HCT116 (cell line): ENCODE measurements at regions not wholly inside any gene's neighbourhood (a gene's known extent, or its start where the extent isn't known, plus 50 kb on each side); places are given as distances from the start of the nearest gene placed in this dataset.

Experiments
- ATAC-seq: fragments of 200-7000 bp; cut with Tn5 transposase; 2 replicates; pipeline ENCODE4 v1.9.1; 2020; ENCODE audit warnings: mild to moderate bottlenecking, moderate library complexity
- BruUV-seq: library from RNA; stranded (reverse); fragments of 400-500 nt; replicated peaks from 2 replicates; lab custom pipeline; 2021; lab: Mats Ljungman, UMichigan
- CTCF ChIA-PET: fragments of 300-600 bp; sonication (Branson Sonifier 250); formaldehyde crosslinking; loops from one replicate; lab custom pipeline; 2021; ENCODE audit warnings: antibody characterized with exemption; lab: Charles Lee
- POLR2A ChIA-PET: fragments of 300-600, 350-600 bp; sonication (Branson Sonifier 250); formaldehyde crosslinking; loops from one replicate; lab custom pipeline; 2021; ENCODE audit warnings: antibody characterized with exemption; lab: Charles Lee
- RAD21 ChIA-PET, 2 experiments: fragments of 300-600 bp; sonication (Branson Sonifier 250); formaldehyde crosslinking; loops; one replicate each; lab custom pipeline; 2023; ENCODE audit warnings: low total read pairs in 2 of 2; ENCODE audit not compliant: uncharacterized antibody in 2 of 2, unreplicated experiment in 2 of 2, low non-redundant PET in 1 of 2; lab: Charles Lee
- DNase-seq: peaks from one replicate; pipeline ENCODE4 v3.0.0-alpha.2; 2010; ENCODE audit warnings: low read depth, low spot score
- H2AFZ ChIP-seq: fragments of 200-600 bp; shearing (Covaris generic), sonication (generic); 2 replicates; pipeline ENCODE4 v1.6.1; 2017; ENCODE audit warnings: low read depth, mixed run types, mixed read lengths, antibody characterized with exemption, low read length; ENCODE audit not compliant: poor library complexity, severe bottlenecking
- H3K27ac ChIP-seq: 2 replicates; pipeline ENCODE4 v1.5.1; 2012; ENCODE audit warnings: low read depth, low read length
- H3K27me3 ChIP-seq: fragments of 200-600 bp; sonication (generic); 2 replicates; pipeline ENCODE4 v1.6.1; 2016; ENCODE audit warnings: mixed run types, low read length, mixed read lengths; ENCODE audit not compliant: insufficient read depth
- H3K36me3 ChIP-seq, 2 experiments: fragments of 200-500 bp in 1 of 2; fragments of 200-600 bp in 1 of 2; sonication (Bioruptor generic) in 1 of 2; sonication (generic) in 1 of 2; 2 replicates each; pipeline versions ENCODE4 v1.5.1 to v1.6.1; 2014 to 2016; ENCODE audit warnings: low read length in 2 of 2, inconsistent platforms in 1 of 2, mixed read lengths in 1 of 2, mixed run types in 1 of 2; ENCODE audit not compliant: insufficient read depth in 2 of 2, control insufficient read depth in 1 of 2
- H3K4me1 ChIP-seq, 2 experiments: fragments of 200-600 bp in 1 of 2; sonication (generic) in 1 of 2; 2 replicates each; pipeline versions ENCODE4 v1.5.1 to v1.6.1; 2012 to 2017; ENCODE audit warnings: low read length in 2 of 2, inconsistent platforms in 1 of 2, mild to moderate bottlenecking in 1 of 2, mixed read lengths in 1 of 2, mixed run types in 1 of 2, moderate library complexity in 1 of 2; ENCODE audit not compliant: insufficient read depth in 2 of 2, control insufficient read depth in 1 of 2
- H3K4me2 ChIP-seq: fragments of 200-600 bp; sonication (generic); 2 replicates; pipeline ENCODE4 v1.6.1; 2017; ENCODE audit warnings: mixed run types, low read length, mixed read lengths
- H3K4me3 ChIP-seq, 2 experiments: fragments of 200-600 bp in 1 of 2; sonication (generic) in 1 of 2; replicated peaks in 1 of 2; 2 replicates each; pipeline ENCODE4 v1.5.1; 2011 to 2016; ENCODE audit warnings: low read length in 2 of 2, control low read depth in 1 of 2, low read depth in 1 of 2, mild to moderate bottlenecking in 1 of 2, mixed read lengths in 1 of 2, mixed run types in 1 of 2
- H3K79me2 ChIP-seq: fragments of 200-600 bp; sonication (generic); 2 replicates; pipeline ENCODE4 v1.6.1; 2017; ENCODE audit warnings: mild to moderate bottlenecking, mixed run types, low read length, moderate library complexity, mixed read lengths; ENCODE audit not compliant: insufficient read depth
- H3K9ac ChIP-seq: fragments of 200-600 bp; sonication (generic); 2 replicates; pipeline ENCODE4 v1.6.1; 2016; ENCODE audit warnings: low read length, mixed read lengths
- H3K9me2 ChIP-seq: fragments of 200-600 bp; sonication (generic), shearing (Covaris generic); 2 replicates; pipeline ENCODE4 v1.6.1; 2017; ENCODE audit warnings: mixed run types, mild to moderate bottlenecking, moderate library complexity; ENCODE audit not compliant: insufficient read depth
- H3K9me3 ChIP-seq, 2 experiments: fragments of 200-500 bp in 1 of 2; fragments of 200-600 bp in 1 of 2; sonication (Bioruptor generic) in 1 of 2; sonication (generic) in 1 of 2; 2 replicates each; pipeline ENCODE4 v1.6.1; 2014 to 2017; ENCODE audit warnings: low read length in 2 of 2, mixed read lengths in 2 of 2, inconsistent platforms in 1 of 2, low read depth in 1 of 2, mild to moderate bottlenecking in 1 of 2, mixed run types in 1 of 2, moderate library complexity in 1 of 2; ENCODE audit not compliant: control insufficient read depth in 1 of 2, insufficient read depth in 1 of 2
- H4K20me1 ChIP-seq: fragments of 200-600 bp; sonication (generic), shearing (Covaris generic); 2 replicates; pipeline ENCODE4 v1.6.1; 2017; ENCODE audit warnings: mixed run types, mild to moderate bottlenecking, moderate library complexity; ENCODE audit not compliant: insufficient read depth
- CEBPB ChIP-seq: IDR thresholded peaks from 2 replicates; pipeline ENCODE4 v1.6.1; 2012; ENCODE audit warnings: low read depth
- CTCF ChIP-seq, 3 experiments: fragments of 200-600 bp in 1 of 3; sonication (generic) in 1 of 3; IDR thresholded peaks in 2 of 3; conservative IDR thresholded peaks in 1 of 3; 2 replicates each; pipeline ENCODE4 v1.5.1; 2012 to 2017; ENCODE audit warnings: low read depth in 2 of 3, low read length in 2 of 3, antibody characterized with exemption in 1 of 3, borderline replicate concordance in 1 of 3, control low read depth in 1 of 3, mild to moderate bottlenecking in 1 of 3, mixed read lengths in 1 of 3, mixed run types in 1 of 3, moderate library complexity in 1 of 3; ENCODE audit not compliant: insufficient read depth in 1 of 3
- EGR1 ChIP-seq: IDR thresholded peaks from 2 replicates; pipeline ENCODE4 v1.6.1; 2012; ENCODE audit warnings: low read depth
- ELF1 ChIP-seq: IDR thresholded peaks from 2 replicates; pipeline ENCODE4 v1.6.1; 2012; ENCODE audit warnings: low read depth, borderline replicate concordance
- EZH2 ChIP-seq: fragments of 200-600 bp; sonication (generic); IDR thresholded peaks from 2 replicates; pipeline ENCODE4 v1.6.1; 2017; ENCODE audit warnings: antibody characterized with exemption, mixed run types
- FOSL1 ChIP-seq: IDR thresholded peaks from 2 replicates; pipeline ENCODE4 v1.6.1; 2012; ENCODE audit warnings: low read depth
- MAX ChIP-seq: IDR thresholded peaks from 2 replicates; pipeline ENCODE4 v1.6.1; 2012
- RAD21 ChIP-seq: IDR thresholded peaks from 2 replicates; pipeline ENCODE4 v1.6.1; 2012; ENCODE audit warnings: low read depth, mild to moderate bottlenecking
- SP1 ChIP-seq: IDR thresholded peaks from 2 replicates; pipeline ENCODE4 v1.6.1; 2012; ENCODE audit warnings: low read depth
- SRF ChIP-seq: IDR thresholded peaks from 2 replicates; pipeline ENCODE4 v1.6.1; 2012; ENCODE audit warnings: low read depth
- TCF7L2 ChIP-seq: IDR thresholded peaks from 2 replicates; pipeline ENCODE4 v1.7.0; 2011; ENCODE audit warnings: borderline replicate concordance, inconsistent platforms; ENCODE audit not compliant: insufficient read depth, insufficient read length; ENCODE audit errors: extremely low read depth
- YY1 ChIP-seq: IDR thresholded peaks from 2 replicates; pipeline ENCODE4 v1.6.1; 2011; ENCODE audit warnings: low read length, low read depth, moderate library complexity, mild to moderate bottlenecking; ENCODE audit not compliant: insufficient replicate concordance; ENCODE audit errors: extremely low read depth
- ZFX ChIP-seq: fragments of 450-650 bp; IDR thresholded peaks from 2 replicates; pipeline ENCODE4 v1.6.1; 2017
- ZNF274 ChIP-seq: fragments of 200-500 bp; sonication (Bioruptor generic); IDR thresholded peaks from 2 replicates; pipeline ENCODE4 v1.6.1; 2014; ENCODE audit warnings: mild to moderate bottlenecking, low read depth, low read length, inconsistent platforms
- intact Hi-C: fragments of 100-400 bp; cut with micrococcal nuclease; formaldehyde crosslinking; loops from 2 replicates; pipeline ENCODE4 v1.10.0; 2022

- Histone ChIP-seq H3K4me1 (no peaks in the 10 kb centered on the region), H3K9me3 (no peaks in the 10 kb centered on the region), H3K4me2 (no peak overlapping the region), H3K27me3 (no peaks in the 10 kb centered on the region), H2AFZ (no peak overlapping the region), H3K9ac (no peak overlapping the region), H3K79me2 (no peaks in the 10 kb centered on the region), H3K36me3 (no peaks in the 10 kb centered on the region), H3K27ac (no peak overlapping the region), H3K9me2 (no peaks in the 10 kb centered on the region), H3K4me3 (no peak overlapping the region), H4K20me1 (no peaks in the 10 kb centered on the region)
- intact Hi-C loops: no loop called here
- no peak for ATAC-seq
- TF ChIP-seq FOSL1 (no peak), ZFX (no peak), CEBPB (no peak), CTCF (IDR thresholded peaks at IDR 0.05 in 2 of 3, conservative IDR thresholded peaks at IDR 0.05 in 1 of 3; ENCODE audit: borderline replicate concordance in 1 of 3, insufficient read depth in 1 of 3, low read depth in 2 of 3, low read length in 2 of 3) (no peak), SRF (no peak), ZNF274 (no peak), TCF7L2 (no peak), YY1 (no peak), EGR1 (no peak), ELF1 (no peak), RAD21 (no peak), EZH2 (no peak), MAX (no peak), SP1 (no peak)
- CTCF ChIA-PET: no interaction called here
- DNase-seq: no peak
- RAD21 ChIA-PET: no interaction called here
- POLR2A ChIA-PET: no interaction called here
- BruUV-seq: no TSS peak
Measured at GRCh38 chr6:133697185-133697584, 191.7 kb upstream of the TCF21 start.
